Right renal cortex interstitium (tissue), 3 donors: ENCODE measurements at regions not wholly inside any gene's neighbourhood (a gene's known extent, or its start where the extent isn't known, plus 50 kb on each side); places are given as distances from the start of the nearest gene placed in this dataset.
"Not testable (repeated sequence)": the region's sequence is repeated elsewhere in the genome, so short reads cannot be mapped to it uniquely, and the experiment has no call there.

Source experiments
- DNase-seq, 3 donors: peaks; one replicate each; pipeline ENCODE4 v3.0.0-alpha.2; 2013; ENCODE audit warnings: low read depth in 3 of 3, low spot score in 2 of 3

GRCh38 chr3:145079436-145079835, 1081.5 kb downstream of the PLOD2 start:
- DNase-seq, result no peak

GRCh38 chr3:145087038-145087437, 1073.9 kb downstream of the PLOD2 start:
- DNase-seq, result no peak

- no peak for DNase-seq
These were observed 1072.1 kb downstream of the PLOD2 start for GRCh38 chr3:145088917-145089316.

- no peak for DNase-seq
These were observed 1071.6 kb downstream of the PLOD2 start for GRCh38 chr3:145089337-145089736.

- DNase-seq, result peak in 1 of 3 donors; percentile 8
These were observed 1066.5 kb downstream of the PLOD2 start for GRCh38 chr3:145094355-145094941.

- not testable (repeated sequence) for DNase-seq
These were observed 1049.8 kb downstream of the PLOD2 start for GRCh38 chr3:145111141-145111540.

- no peak for DNase-seq
These were observed 1044.2 kb downstream of the PLOD2 start for GRCh38 chr3:145116769-145117168.

GRCh38 chr3:145118303-145118702, 1042.7 kb downstream of the PLOD2 start:
- DNase-seq, result no peak

- DNase-seq, result no peak
These were observed 1035.9 kb downstream of the PLOD2 start for GRCh38 chr3:145124900-145125678.

GRCh38 chr3:145133281-145133680, 1027.7 kb downstream of the PLOD2 start:
- no peak for DNase-seq

GRCh38 chr3:145134738-145135137, 1026.2 kb downstream of the PLOD2 start:
- no peak for DNase-seq

- DNase-seq, result no peak
These were observed 1016.6 kb downstream of the PLOD2 start for GRCh38 chr3:145144361-145144760.

- DNase-seq, result no peak
These were observed 1015.5 kb downstream of the PLOD2 start for GRCh38 chr3:145145461-145145860.

GRCh38 chr3:145159640-145160039, 1001.3 kb downstream of the PLOD2 start:
- no peak for DNase-seq

GRCh38 chr3:145170121-145170520, 990.9 kb downstream of the PLOD2 start:
- no peak for DNase-seq

- no peak for DNase-seq
These were observed 985.4 kb downstream of the PLOD2 start for GRCh38 chr3:145175626-145176025.

- no peak for DNase-seq
These were observed 984.1 kb downstream of the PLOD2 start for GRCh38 chr3:145176907-145177306.

GRCh38 chr3:145177828-145178227, 983.2 kb downstream of the PLOD2 start:
- no peak for DNase-seq

- DNase-seq, result no peak
These were observed 978.6 kb downstream of the PLOD2 start for GRCh38 chr3:145182196-145182911.

- DNase-seq, result no peak
These were observed 977.7 kb downstream of the PLOD2 start for GRCh38 chr3:145183261-145183660.

GRCh38 chr3:145188079-145188770, 972.8 kb downstream of the PLOD2 start:
- DNase-seq, result no peak
